Epithelial cell of esophagus (primary cell): ENCODE measurements at regions not wholly inside any gene's neighbourhood (a gene's known extent, or its start where the extent isn't known, plus 50 kb on each side); places are given as distances from the start of the nearest gene placed in this dataset.
A peak's percentile ranks its signal among the peaks of the same experiment; 100 is the strongest.

Experiments
- DNase-seq: peaks from one replicate; pipeline ENCODE4 v3.0.0; 2010; ENCODE audit warnings: low read depth
- H3K4me3 ChIP-seq: 2 replicates; pipeline ENCODE4 v1.5.1; 2011; ENCODE audit warnings: mild to moderate bottlenecking, low read length, control low read depth
- CTCF ChIP-seq: IDR thresholded peaks from 2 replicates; pipeline ENCODE4 v1.5.1; 2011; ENCODE audit warnings: low read depth, mild to moderate bottlenecking, low read length, control low read depth, inconsistent platforms; ENCODE audit not compliant: insufficient read depth; ENCODE audit errors: missing control alignments

DNA sequence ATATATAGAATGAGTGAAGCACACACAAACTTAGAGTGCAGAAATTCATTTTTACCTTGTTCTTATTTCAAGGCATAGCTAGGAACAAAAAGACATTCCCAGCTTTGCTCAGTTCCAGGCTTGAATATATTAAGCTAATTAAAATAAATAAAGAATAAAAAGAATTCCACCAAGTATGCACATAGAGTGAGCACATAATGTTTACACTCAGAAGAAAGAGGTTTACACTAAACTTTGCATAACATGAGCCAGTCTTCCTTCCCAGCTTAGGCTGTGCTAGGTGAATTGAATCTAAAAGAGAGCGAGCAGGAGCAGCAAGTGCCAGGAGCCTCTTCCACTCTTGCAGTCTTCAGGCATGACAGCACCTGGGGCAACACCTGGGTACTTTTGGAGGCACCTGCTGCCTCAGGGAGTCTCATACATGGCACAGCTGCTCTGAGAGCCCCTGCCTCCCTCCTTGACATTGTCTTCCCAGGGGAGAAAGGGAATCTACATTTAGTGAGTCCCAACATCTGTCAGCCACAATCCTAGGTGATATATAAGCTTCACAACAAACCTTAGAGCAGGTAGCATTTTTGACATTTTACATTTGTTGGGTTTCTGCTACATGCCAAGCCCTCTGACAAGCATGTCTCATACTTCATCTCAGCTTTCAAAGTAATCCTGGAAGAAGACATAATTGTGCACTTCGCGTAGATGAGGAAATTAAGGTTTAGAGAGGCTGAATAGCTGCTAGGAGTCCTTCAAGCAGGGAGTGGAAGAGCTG lies 732.7 kb upstream of the TENM4 start:
- no peak for DNase-seq
- TF ChIP-seq CTCF: no peak
- H3K4me3 ChIP-seq: no peak overlapping the region

DNA sequence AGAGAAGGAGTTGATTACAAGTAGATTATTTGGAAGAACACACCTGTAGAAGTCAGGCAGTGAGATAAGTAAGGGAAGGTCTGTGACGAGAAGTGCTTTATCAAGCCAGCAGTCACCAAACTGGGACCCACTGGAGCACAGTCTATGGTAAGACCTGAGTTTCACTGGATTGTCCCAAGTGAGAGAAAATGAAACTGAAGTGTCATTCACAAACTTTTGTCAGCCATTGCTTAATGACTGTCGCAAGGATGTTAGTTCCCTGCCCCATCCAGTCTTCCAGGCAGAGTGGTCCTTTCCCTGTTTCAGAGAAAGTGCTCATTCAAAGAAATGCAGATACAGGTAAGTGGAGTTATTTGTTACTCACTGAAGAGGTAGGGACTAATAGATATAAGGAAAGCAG lies 728.0 kb upstream of the TENM4 start:
- no peak for TF ChIP-seq CTCF
- no peak overlapping the region for H3K4me3 ChIP-seq
- no peak for DNase-seq

DNA sequence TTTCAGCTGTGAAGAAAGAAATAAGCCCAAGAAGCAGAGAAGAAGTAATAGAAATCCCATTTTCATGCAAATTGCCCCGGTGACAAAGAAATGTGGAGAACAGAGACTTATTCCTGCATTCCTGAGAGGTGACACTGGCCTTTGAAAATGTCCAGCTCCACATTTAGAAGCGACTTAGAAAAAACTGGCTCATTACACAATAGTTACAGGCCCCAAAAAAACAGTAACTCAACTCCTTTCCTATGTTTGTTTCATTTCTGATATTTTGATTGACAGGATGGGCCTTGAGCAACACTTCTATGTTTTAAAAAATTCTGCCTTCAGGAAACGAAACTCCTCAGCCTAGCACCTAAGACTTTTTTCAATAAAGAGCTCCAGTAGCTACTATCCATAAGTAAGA lies 726.9 kb upstream of the TENM4 start:
- H3K4me3 ChIP-seq: no peak overlapping the region
- peak; percentile 15 for DNase-seq
- no peak for TF ChIP-seq CTCF

- no peak overlapping the region for H3K4me3 ChIP-seq
- TF ChIP-seq CTCF: no peak
- peak; percentile 59 for DNase-seq
Measured at GRCh38 chr11:80165744-80166143, 724.9 kb upstream of the TENM4 start.

DNA sequence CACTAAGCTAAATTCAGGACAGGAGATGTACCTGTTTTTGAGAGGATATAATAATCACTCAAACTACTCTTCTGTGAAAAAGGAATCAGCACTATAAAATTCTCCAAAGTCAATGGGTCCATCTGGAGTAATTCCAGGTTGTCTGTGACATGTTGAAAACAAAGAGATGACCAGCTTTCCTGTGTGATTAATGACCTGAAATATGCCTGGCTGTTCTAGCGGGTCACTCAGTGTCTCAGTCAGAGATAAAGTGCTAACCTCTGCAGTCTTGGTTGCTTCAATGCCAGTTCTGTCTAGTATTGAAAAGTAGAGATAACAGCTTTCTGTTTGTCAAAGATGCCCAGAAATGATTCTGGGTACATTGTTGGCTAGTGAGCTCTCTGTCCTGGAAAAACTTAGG lies 722.6 kb upstream of the TENM4 start:
- DNase-seq: peak; percentile 10
- TF ChIP-seq CTCF: no peak

DNA sequence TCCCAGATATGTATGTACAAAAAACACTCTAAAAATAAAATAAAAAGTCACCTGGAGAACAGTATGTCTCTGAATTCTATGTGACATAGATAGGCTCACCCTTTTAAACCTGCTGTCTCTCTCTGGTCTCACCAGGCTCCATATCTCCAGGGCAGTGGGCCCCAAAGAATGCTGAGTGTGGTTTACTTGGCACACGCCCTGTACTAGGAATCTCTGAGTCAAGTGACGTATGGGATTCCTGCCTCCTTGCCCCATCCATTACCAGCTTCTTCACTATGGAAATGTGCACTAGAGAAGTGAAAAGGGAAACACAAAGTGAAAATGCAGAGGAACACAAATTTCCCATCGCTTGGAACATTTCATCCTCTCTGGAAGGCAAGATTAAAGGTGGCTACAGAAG lies 722.2 kb upstream of the TENM4 start:
- peak; percentile 68 for DNase-seq
- no peak for TF ChIP-seq CTCF
- no peak overlapping the region for H3K4me3 ChIP-seq

More for the DNA sequence above, 722.6 kb upstream of the TENM4 start:
- H3K4me3 ChIP-seq: no peak overlapping the region

GRCh38 chr11:80162387-80162786 lies 721.6 kb upstream of the TENM4 start:
- no peak for TF ChIP-seq CTCF
- no peak overlapping the region for H3K4me3 ChIP-seq
- no peak for DNase-seq
